Activated B cell treated with CpG ODN at 0.5 μM for 24 hours (primary cell): ENCODE measurements at regions not wholly inside any gene's neighbourhood (a gene's known extent, or its start where the extent isn't known, plus 50 kb on each side); places are given as distances from the start of the nearest gene placed in this dataset.

ENCODE experiments used
- ATAC-seq: fragments of 200-7000 bp; cut with Tn5 transposase; one replicate; pipeline ENCODE4 v1.10.0; 2021; ENCODE audit warnings: low read depth, mild to moderate bottlenecking, moderate library complexity
- CTCF ChIA-PET: fragments of 350-600 bp; sonication (Branson Sonifier 250); formaldehyde crosslinking; loops from one replicate; lab custom pipeline; 2021; ENCODE audit warnings: antibody characterized with exemption; lab: Charles Lee
- POLR2A ChIA-PET: fragments of 350-600 bp; sonication (Branson Sonifier 250); formaldehyde crosslinking; loops from one replicate; lab custom pipeline; 2021; ENCODE audit warnings: antibody characterized with exemption; lab: Charles Lee
- DNase-seq: peaks from one replicate; pipeline ENCODE4 v3.0.0; 2022
- H3K27ac Mint-ChIP-seq: one replicate; pipeline ENCODE4 v1.8.0; 2020; ENCODE audit warnings: mixed read lengths
- H3K27me3 Mint-ChIP-seq: one replicate; pipeline ENCODE4 v1.8.0; 2021; ENCODE audit warnings: mixed read lengths
- H3K36me3 Mint-ChIP-seq: one replicate; pipeline ENCODE4 v1.8.0; 2021; ENCODE audit warnings: low read depth, mixed read lengths
- H3K4me1 Mint-ChIP-seq: one replicate; pipeline ENCODE4 v1.8.0; 2021; ENCODE audit warnings: mixed read lengths
- H3K4me3 Mint-ChIP-seq: one replicate; pipeline ENCODE4 v1.8.0; 2020; ENCODE audit warnings: mild to moderate bottlenecking, mixed read lengths
- H3K9me3 Mint-ChIP-seq: one replicate; pipeline ENCODE4 v1.8.0; 2020; ENCODE audit warnings: mixed read lengths
- CTCF ChIP-seq: fragments of 200-600 bp; IDR thresholded peaks from one replicate; pipeline ENCODE4 v1.8.0; 2022; ENCODE audit warnings: antibody characterized with exemption, mild to moderate bottlenecking
- intact Hi-C: fragments of 100-400 bp; cut with micrococcal nuclease; formaldehyde crosslinking; loops from one replicate; pipeline ENCODE4 v1.15.1; 2024

GRCh38 chr17:62161405-62162148, 96.5 kb upstream of the MED13 start:
- POLR2A ChIA-PET: no interaction called here

GRCh38 chr17:62160816-62161215, 95.7 kb upstream of the MED13 start:
- H3K4me3 Mint-ChIP-seq: no peak overlapping the region
- no peaks in the 10 kb centered on the region for H3K4me1 Mint-ChIP-seq
- ATAC-seq: no peak
- no peaks in the 10 kb centered on the region for H3K36me3 Mint-ChIP-seq
- DNase-seq: no peak
- ChIA-PET CTCF (no interaction called here), POLR2A (no interaction called here)
- no peak for TF ChIP-seq CTCF
- intact Hi-C loops: no loop called here
- no peak overlapping the region for H3K27ac Mint-ChIP-seq
- no peaks in the 10 kb centered on the region for H3K9me3 Mint-ChIP-seq
- H3K27me3 Mint-ChIP-seq: peaks cover 12% of the 10 kb centered on the region

More at GRCh38 chr17:62161405-62162148, 96.5 kb upstream of the MED13 start:
- Mint-ChIP-seq H3K27ac (no peak overlapping the region), H3K9me3 (no peaks in the 10 kb centered on the region), H3K4me1 (no peaks in the 10 kb centered on the region), H3K4me3 (no peak overlapping the region), H3K27me3 (peaks cover 12% of the 10 kb centered on the region), H3K36me3 (no peaks in the 10 kb centered on the region)
- CTCF ChIA-PET: no interaction called here
- no peak for TF ChIP-seq CTCF
- intact Hi-C loops: no loop called here
- no peak for DNase-seq
- ATAC-seq: no peak

- no peak overlapping the region for H3K4me3 Mint-ChIP-seq
- no peak for ATAC-seq
- ChIA-PET POLR2A (no interaction called here), CTCF (no interaction called here)
- no peaks in the 10 kb centered on the region for H3K9me3 Mint-ChIP-seq
- no peaks in the 10 kb centered on the region for H3K36me3 Mint-ChIP-seq
- H3K4me1 Mint-ChIP-seq: no peaks in the 10 kb centered on the region
- DNase-seq: no peak
- peaks cover 12% of the 10 kb centered on the region for H3K27me3 Mint-ChIP-seq
- intact Hi-C loops: no loop called here
- no peak overlapping the region for H3K27ac Mint-ChIP-seq
- TF ChIP-seq CTCF: no peak
Observed at GRCh38 chr17:62159994-62160393, 94.9 kb upstream of the MED13 start.

- ATAC-seq (no peak), DNase-seq (no peak)
- intact Hi-C loops: no loop called here
- Mint-ChIP-seq H3K36me3 (no peaks in the 10 kb centered on the region), H3K4me1 (no peaks in the 10 kb centered on the region), H3K27me3 (peaks cover 14% of the 10 kb centered on the region), H3K4me3 (no peak overlapping the region), H3K9me3 (no peaks in the 10 kb centered on the region), H3K27ac (no peak overlapping the region)
- ChIA-PET CTCF (no interaction called here), POLR2A (no interaction called here)
- TF ChIP-seq CTCF: no peak
Observed at GRCh38 chr17:62156949-62157348, 91.9 kb upstream of the MED13 start.

- ATAC-seq: no peak
- no peak for TF ChIP-seq CTCF
- Mint-ChIP-seq H3K27me3 (peaks cover 14% of the 10 kb centered on the region), H3K4me1 (no peaks in the 10 kb centered on the region), H3K27ac (no peak overlapping the region), H3K4me3 (no peak overlapping the region), H3K36me3 (no peaks in the 10 kb centered on the region), H3K9me3 (no peaks in the 10 kb centered on the region)
- intact Hi-C loops: no loop called here
- POLR2A ChIA-PET: no interaction called here
- CTCF ChIA-PET: no interaction called here
- DNase-seq: no peak
Observed at GRCh38 chr17:62154909-62155308, 89.8 kb upstream of the MED13 start.
